SK-N-SH (cell line): ENCODE measurements at regions not wholly inside any gene's neighbourhood (a gene's known extent, or its start where the extent isn't known, plus 50 kb on each side); places are given as distances from the start of the nearest gene placed in this dataset.

ENCODE experiments used
- CTCF ChIA-PET: fragments of 300-600, 350-600 bp; formaldehyde crosslinking; extraction: SDS; loops from one replicate; lab custom pipeline; 2021; lab: Yijun Ruan, JAX
- POLR2A ChIA-PET: fragments of 350-600 bp; sonication (Branson Sonifier 250); formaldehyde crosslinking; extraction: SDS; loops from one replicate; lab custom pipeline; 2020; ENCODE audit warnings: antibody characterized with exemption, inconsistent platforms; lab: Yijun Ruan, JAX
- DNase-seq: peaks from one replicate; pipeline ENCODE4 v3.0.0; 2012
- H2AFZ ChIP-seq: fragments of 200-600 bp; sonication (generic); 2 replicates; pipeline ENCODE4 v1.8.1; 2016; ENCODE audit warnings: antibody characterized with exemption, mild to moderate bottlenecking, low read depth
- H3F3A ChIP-seq: fragments of 200-600 bp; sonication (generic); replicated peaks from 2 replicates; pipeline ENCODE3; 2016; ENCODE audit warnings: antibody characterized with exemption, mild to moderate bottlenecking; ENCODE audit not compliant: insufficient read depth
- H3K27ac ChIP-seq, 2 experiments: fragments of 200-500 bp in 1 of 2; fragments of 200-600 bp in 1 of 2; sonication (Bioruptor generic) in 1 of 2; sonication (generic), shearing (Covaris generic) in 1 of 2; 2 replicates each; pipeline versions ENCODE4 v1.5.1 to v1.6.1; 2014 to 2016; ENCODE audit warnings: low read depth in 2 of 2, inconsistent platforms in 1 of 2, low read length in 1 of 2, mild to moderate bottlenecking in 1 of 2, mixed read lengths in 1 of 2
- H3K27me3 ChIP-seq: fragments of 200-600 bp; sonication (generic), shearing (Covaris generic); 2 replicates; pipeline ENCODE4 v1.6.1; 2016; ENCODE audit warnings: mixed run types; ENCODE audit not compliant: insufficient read depth
- H3K36me3 ChIP-seq, 2 experiments: fragments of 200-500 bp in 1 of 2; fragments of 200-600 bp in 1 of 2; sonication (Bioruptor generic) in 1 of 2; sonication (generic) in 1 of 2; replicated peaks in 1 of 2; 2 replicates each; pipeline versions ENCODE3 to v1.5.1; 2014 to 2016; ENCODE audit warnings: low read length in 1 of 2, mild to moderate bottlenecking in 1 of 2; ENCODE audit not compliant: insufficient read depth in 2 of 2, control insufficient read depth in 1 of 2
- H3K4me1 ChIP-seq, 2 experiments: fragments of 200-500 bp in 1 of 2; fragments of 200-600 bp in 1 of 2; sonication (Bioruptor generic) in 1 of 2; sonication (generic), shearing (Covaris generic) in 1 of 2; 2 replicates each; pipeline versions ENCODE4 v1.5.1 to v1.6.1; 2014 to 2016; ENCODE audit warnings: low read depth in 1 of 2, low read length in 1 of 2, mixed run types in 1 of 2; ENCODE audit not compliant: insufficient read depth in 2 of 2, control insufficient read depth in 1 of 2
- H3K4me2 ChIP-seq: fragments of 200-600 bp; sonication (generic), shearing (Covaris generic); 2 replicates; pipeline ENCODE4 v1.6.1; 2017; ENCODE audit warnings: mixed run types
- H3K4me3 ChIP-seq, 2 experiments: fragments of 200-500 bp in 1 of 2; fragments of 200-600 bp in 1 of 2; sonication (Bioruptor generic) in 1 of 2; sonication (generic), shearing (Covaris generic) in 1 of 2; 2 replicates each; pipeline versions ENCODE4 v1.5.1 to v1.8.1; 2014 to 2016; ENCODE audit warnings: low read depth in 2 of 2, inconsistent platforms in 1 of 2, low read length in 1 of 2, mild to moderate bottlenecking in 1 of 2, mixed read lengths in 1 of 2, moderate library complexity in 1 of 2
- H3K79me2 ChIP-seq: fragments of 200-600 bp; sonication (generic); 2 replicates; pipeline ENCODE4 v1.8.1; 2017; ENCODE audit warnings: mild to moderate bottlenecking; ENCODE audit not compliant: insufficient read depth
- H3K9ac ChIP-seq: fragments of 200-600 bp; sonication (generic); 2 replicates; pipeline ENCODE4 v1.6.1; 2017; ENCODE audit warnings: mixed run types
- H3K9me2 ChIP-seq: fragments of 200-600 bp; sonication (generic); 2 replicates; pipeline ENCODE4 v1.6.1; 2017; ENCODE audit warnings: mixed run types
- H3K9me3 ChIP-seq: fragments of 200-600 bp; sonication (generic); 2 replicates; pipeline ENCODE4 v1.6.1; 2017; ENCODE audit warnings: mixed run types, mild to moderate bottlenecking, moderate library complexity
- H4K20me1 ChIP-seq: fragments of 200-600 bp; sonication (generic); 2 replicates; pipeline ENCODE4 v1.6.1; 2017; ENCODE audit warnings: mild to moderate bottlenecking, mixed run types; ENCODE audit not compliant: insufficient read depth
- CHD2 ChIP-seq: fragments of 150-350 bp; IDR thresholded peaks from 2 replicates; pipeline ENCODE4 v1.6.1; 2018; ENCODE audit warnings: low read length; ENCODE audit not compliant: partially characterized antibody
- EP300 ChIP-seq, 2 experiments: IDR thresholded peaks; 2 replicates each; pipeline versions ENCODE4 v1.4.0 to v1.6.1; 2012; ENCODE audit warnings: borderline replicate concordance in 1 of 2, low read depth in 1 of 2, low read length in 1 of 2
- EZH2phosphoT487 ChIP-seq: fragments of 200-600 bp; sonication (generic); IDR thresholded peaks from 2 replicates; pipeline ENCODE4 v1.6.1; 2017; ENCODE audit warnings: low read depth, mixed run types, mild to moderate bottlenecking, antibody characterized with exemption, moderate library complexity, borderline replicate concordance
- FOSL2 ChIP-seq: IDR thresholded peaks from 2 replicates; pipeline ENCODE4 v1.4.0; 2012; ENCODE audit warnings: low read depth, mild to moderate bottlenecking, moderate library complexity, borderline replicate concordance
- FOXJ3 ChIP-seq: sonication (generic); formaldehyde crosslinking; IDR thresholded peaks from 2 replicates; pipeline ENCODE4 v1.5.1; 2020; ENCODE audit warnings: mild to moderate bottlenecking, missing genetic modification reagents
- GABPA ChIP-seq: IDR thresholded peaks from 2 replicates; pipeline ENCODE4 v1.4.0; 2012; ENCODE audit warnings: low read depth, mild to moderate bottlenecking
- MEF2A ChIP-seq: IDR thresholded peaks from 2 replicates; pipeline ENCODE4 v1.4.0; 2012; ENCODE audit warnings: low read depth, borderline replicate concordance
- NFIC ChIP-seq: IDR thresholded peaks from 2 replicates; pipeline ENCODE4 v1.4.0; 2012; ENCODE audit warnings: borderline replicate concordance
- POLR2AphosphoS5 ChIP-seq: IDR thresholded peaks from 2 replicates; pipeline ENCODE4 v1.6.1; 2012; ENCODE audit warnings: low read depth, low read length
- RCOR1 ChIP-seq: fragments of 150-350 bp; IDR thresholded peaks from 2 replicates; pipeline ENCODE4 v1.6.1; 2017; ENCODE audit warnings: antibody characterized with exemption, low read length
- RXRA ChIP-seq: IDR thresholded peaks from 2 replicates; pipeline ENCODE4 v1.4.0; 2012; ENCODE audit warnings: low read depth, mild to moderate bottlenecking, borderline replicate concordance
- YY1 ChIP-seq: IDR thresholded peaks from 2 replicates; pipeline ENCODE4 v1.4.0; 2012; ENCODE audit warnings: low read depth, mild to moderate bottlenecking
- WGBS: methylation state at CpG from one replicate; pipeline ENCODE4 v1.1.6; 2017; ENCODE audit warnings: low lambda C conversion rate; 5-methylcytosine and 5-hydroxymethylcytosine counted together
- TF ChIP-seq, protein P1 (sequence below): fragments of 200-600 bp; sonication (generic); IDR thresholded peaks from 2 replicates; pipeline ENCODE4 v1.6.1; 2017; ENCODE audit warnings: antibody characterized with exemption, mild to moderate bottlenecking, moderate library complexity
- TF ChIP-seq, protein P2 (sequence below): IDR thresholded peaks from 2 replicates; pipeline ENCODE4 v1.4.0; 2012; ENCODE audit warnings: low read depth, borderline replicate concordance
- TF ChIP-seq, protein P3 (sequence below): fragments of 150-350 bp; IDR thresholded peaks from 2 replicates; pipeline ENCODE4 v1.6.1; 2017; ENCODE audit warnings: antibody characterized with exemption, low read length, low read depth, borderline replicate concordance

DNA sequence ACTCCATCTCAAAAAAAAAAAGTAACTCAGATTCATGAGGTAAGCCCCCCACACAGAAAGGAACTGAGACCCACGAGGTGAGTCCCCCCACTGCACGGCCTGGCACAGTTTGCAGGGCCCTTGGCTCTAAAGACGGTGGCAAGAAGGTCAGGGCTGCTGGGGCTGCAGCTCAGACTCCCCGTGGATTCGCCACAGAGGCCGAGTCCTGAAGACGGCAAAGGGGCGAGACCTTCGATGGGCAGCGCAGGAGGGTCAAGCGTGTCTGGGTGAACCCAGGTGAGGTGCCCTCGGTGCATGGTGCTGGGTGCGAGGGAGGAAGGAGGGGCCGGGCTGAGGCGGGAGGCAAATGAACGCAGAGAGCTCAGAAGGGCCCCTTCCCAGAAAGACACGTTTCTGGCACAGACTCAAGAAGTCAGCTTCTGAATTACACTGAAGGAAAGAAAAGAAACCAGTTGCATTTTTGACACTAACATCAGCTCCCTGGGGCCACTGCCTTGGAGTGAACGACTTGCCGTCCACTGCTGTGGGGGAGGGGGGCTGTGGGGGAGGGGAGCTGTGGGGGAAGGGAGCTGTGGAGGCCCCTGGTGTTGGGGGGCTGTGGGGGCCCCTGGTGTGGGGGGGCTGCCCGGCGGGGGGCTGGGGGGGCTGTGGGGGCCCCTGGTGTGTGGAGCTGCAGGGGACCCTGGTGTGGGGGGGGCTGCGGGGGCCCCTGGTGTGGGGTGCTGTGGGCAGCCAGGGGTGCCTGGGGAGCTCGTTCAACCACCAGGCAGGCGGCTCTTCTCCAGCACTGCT, 69.8 kb upstream of the METRNL start:
- TF ChIP-seq FOXJ3 (no peak), RXRA (no peak), RCOR1 (no peak), POLR2AphosphoS5 (no peak), FOSL2 (no peak), CHD2 (no peak), EP300 (IDR thresholded peaks at IDR 0.05; ENCODE audit: borderline replicate concordance in 1 of 2, low read depth in 1 of 2, low read length in 1 of 2) (no peak), GABPA (no peak), EZH2phosphoT487 (no peak), YY1 (no peak), MEF2A (no peak), NFIC (no peak)
- TF ChIP-seq, protein P1, sequence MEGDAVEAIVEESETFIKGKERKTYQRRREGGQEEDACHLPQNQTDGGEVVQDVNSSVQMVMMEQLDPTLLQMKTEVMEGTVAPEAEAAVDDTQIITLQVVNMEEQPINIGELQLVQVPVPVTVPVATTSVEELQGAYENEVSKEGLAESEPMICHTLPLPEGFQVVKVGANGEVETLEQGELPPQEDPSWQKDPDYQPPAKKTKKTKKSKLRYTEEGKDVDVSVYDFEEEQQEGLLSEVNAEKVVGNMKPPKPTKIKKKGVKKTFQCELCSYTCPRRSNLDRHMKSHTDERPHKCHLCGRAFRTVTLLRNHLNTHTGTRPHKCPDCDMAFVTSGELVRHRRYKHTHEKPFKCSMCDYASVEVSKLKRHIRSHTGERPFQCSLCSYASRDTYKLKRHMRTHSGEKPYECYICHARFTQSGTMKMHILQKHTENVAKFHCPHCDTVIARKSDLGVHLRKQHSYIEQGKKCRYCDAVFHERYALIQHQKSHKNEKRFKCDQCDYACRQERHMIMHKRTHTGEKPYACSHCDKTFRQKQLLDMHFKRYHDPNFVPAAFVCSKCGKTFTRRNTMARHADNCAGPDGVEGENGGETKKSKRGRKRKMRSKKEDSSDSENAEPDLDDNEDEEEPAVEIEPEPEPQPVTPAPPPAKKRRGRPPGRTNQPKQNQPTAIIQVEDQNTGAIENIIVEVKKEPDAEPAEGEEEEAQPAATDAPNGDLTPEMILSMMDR: no peak
- TF ChIP-seq, protein P2, sequence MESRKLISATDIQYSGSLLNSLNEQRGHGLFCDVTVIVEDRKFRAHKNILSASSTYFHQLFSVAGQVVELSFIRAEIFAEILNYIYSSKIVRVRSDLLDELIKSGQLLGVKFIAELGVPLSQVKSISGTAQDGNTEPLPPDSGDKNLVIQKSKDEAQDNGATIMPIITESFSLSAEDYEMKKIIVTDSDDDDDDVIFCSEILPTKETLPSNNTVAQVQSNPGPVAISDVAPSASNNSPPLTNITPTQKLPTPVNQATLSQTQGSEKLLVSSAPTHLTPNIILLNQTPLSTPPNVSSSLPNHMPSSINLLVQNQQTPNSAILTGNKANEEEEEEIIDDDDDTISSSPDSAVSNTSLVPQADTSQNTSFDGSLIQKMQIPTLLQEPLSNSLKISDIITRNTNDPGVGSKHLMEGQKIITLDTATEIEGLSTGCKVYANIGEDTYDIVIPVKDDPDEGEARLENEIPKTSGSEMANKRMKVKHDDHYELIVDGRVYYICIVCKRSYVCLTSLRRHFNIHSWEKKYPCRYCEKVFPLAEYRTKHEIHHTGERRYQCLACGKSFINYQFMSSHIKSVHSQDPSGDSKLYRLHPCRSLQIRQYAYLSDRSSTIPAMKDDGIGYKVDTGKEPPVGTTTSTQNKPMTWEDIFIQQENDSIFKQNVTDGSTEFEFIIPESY: no peak
- TF ChIP-seq, protein P3, sequence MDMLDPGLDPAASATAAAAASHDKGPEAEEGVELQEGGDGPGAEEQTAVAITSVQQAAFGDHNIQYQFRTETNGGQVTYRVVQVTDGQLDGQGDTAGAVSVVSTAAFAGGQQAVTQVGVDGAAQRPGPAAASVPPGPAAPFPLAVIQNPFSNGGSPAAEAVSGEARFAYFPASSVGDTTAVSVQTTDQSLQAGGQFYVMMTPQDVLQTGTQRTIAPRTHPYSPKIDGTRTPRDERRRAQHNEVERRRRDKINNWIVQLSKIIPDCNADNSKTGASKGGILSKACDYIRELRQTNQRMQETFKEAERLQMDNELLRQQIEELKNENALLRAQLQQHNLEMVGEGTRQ: no peak
- H4K20me1 ChIP-seq: no peaks in the 10 kb centered on the region
- H3F3A ChIP-seq: no peaks in the 10 kb centered on the region
- ChIA-PET POLR2A (no interaction called here), CTCF (interaction anchor here (0.5 to 1.3 kb wide), 2 partner anchors 95 to 133 kb away, joined by 3 read pairs; no protein-coding TSS in a partner anchor)
- H3K36me3 ChIP-seq: peaks cover 5 to 14% of the 10 kb centered on the region in 2 experiments
- no peaks in the 10 kb centered on the region; a peak in 1 of 4 replicates for H3K4me1 ChIP-seq
- H3K27me3 ChIP-seq: no peaks in the 10 kb centered on the region
- no peaks in the 10 kb centered on the region for H3K79me2 ChIP-seq
- DNase-seq: peak; percentile 25
- WGBS: 85% methylated on average over 21 of the region's 24 CpGs
- H3K4me2 ChIP-seq: no peak overlapping the region
- no peaks in the 10 kb centered on the region for H3K9me2 ChIP-seq
- no peak overlapping the region for H2AFZ ChIP-seq
- no peak overlapping the region for H3K9ac ChIP-seq
- H3K4me3 ChIP-seq: no peak overlapping the region
- H3K27ac ChIP-seq: no peak overlapping the region
- no peaks in the 10 kb centered on the region for H3K9me3 ChIP-seq
